ENCODE measurements at regions not wholly inside any gene's neighbourhood (a gene's known extent, or its start where the extent isn't known, plus 50 kb on each side); places are given as distances from the start of the nearest gene placed in this dataset.

- TF ChIP-seq SMC3 (IDR thresholded peaks at IDR 0.05; ENCODE audit: low read depth, low read length) (no peak), POLR2A (IDR thresholded peaks at IDR 0.05; ENCODE audit: low read depth, low read length) (no peak), RAD21 (IDR thresholded peaks at IDR 0.05; ENCODE audit: low read length) (no peak), ELK1 (IDR thresholded peaks at IDR 0.05; ENCODE audit: borderline replicate concordance, low read depth, low read length) (no peak), FOS (IDR thresholded peaks at IDR 0.05; ENCODE audit: low read depth, low read length) (no peak), CEBPB (IDR thresholded peaks at IDR 0.05; ENCODE audit: low read depth, low read length) (no peak), MXI1 (IDR thresholded peaks at IDR 0.05; ENCODE audit: borderline replicate concordance, low read depth, low read length) (no peak), MAFK (IDR thresholded peaks at IDR 0.05; ENCODE audit: low read depth, low read length) (no peak), RFX5 (IDR thresholded peaks at IDR 0.05; ENCODE audit: low read depth, low read length) (no peak), MAZ (IDR thresholded peaks at IDR 0.05; ENCODE audit: borderline replicate concordance, low read depth, low read length) (no peak), NFE2L2 (IDR thresholded peaks at IDR 0.05; ENCODE audit: low read depth, low read length) (no peak), BHLHE40 (IDR thresholded peaks at IDR 0.05; ENCODE audit: low read depth, low read length) (no peak), USF2 (IDR thresholded peaks at IDR 0.05; ENCODE audit: low read depth, low read length) (no peak)
- TF ChIP-seq, protein P1, sequence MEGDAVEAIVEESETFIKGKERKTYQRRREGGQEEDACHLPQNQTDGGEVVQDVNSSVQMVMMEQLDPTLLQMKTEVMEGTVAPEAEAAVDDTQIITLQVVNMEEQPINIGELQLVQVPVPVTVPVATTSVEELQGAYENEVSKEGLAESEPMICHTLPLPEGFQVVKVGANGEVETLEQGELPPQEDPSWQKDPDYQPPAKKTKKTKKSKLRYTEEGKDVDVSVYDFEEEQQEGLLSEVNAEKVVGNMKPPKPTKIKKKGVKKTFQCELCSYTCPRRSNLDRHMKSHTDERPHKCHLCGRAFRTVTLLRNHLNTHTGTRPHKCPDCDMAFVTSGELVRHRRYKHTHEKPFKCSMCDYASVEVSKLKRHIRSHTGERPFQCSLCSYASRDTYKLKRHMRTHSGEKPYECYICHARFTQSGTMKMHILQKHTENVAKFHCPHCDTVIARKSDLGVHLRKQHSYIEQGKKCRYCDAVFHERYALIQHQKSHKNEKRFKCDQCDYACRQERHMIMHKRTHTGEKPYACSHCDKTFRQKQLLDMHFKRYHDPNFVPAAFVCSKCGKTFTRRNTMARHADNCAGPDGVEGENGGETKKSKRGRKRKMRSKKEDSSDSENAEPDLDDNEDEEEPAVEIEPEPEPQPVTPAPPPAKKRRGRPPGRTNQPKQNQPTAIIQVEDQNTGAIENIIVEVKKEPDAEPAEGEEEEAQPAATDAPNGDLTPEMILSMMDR (conservative IDR thresholded peaks at IDR 0.05; ENCODE audit: low read depth, low read length) = no peak
These were observed 145.7 kb upstream of the NUDT6 start for GRCh38 chr4:123068081-123068480.
